ENCODE measurements at regions not wholly inside any gene's neighbourhood (a gene's known extent, or its start where the extent isn't known, plus 50 kb on each side); places are given as distances from the start of the nearest gene placed in this dataset.
"Not testable (repeated sequence)": the region's sequence is repeated elsewhere in the genome, so short reads cannot be mapped to it uniquely, and the experiment has no call there.

GRCh38 chr4:140220058-140220457 lies 66.1 kb upstream of the MAML3 start (continued):
- TF ChIP-seq CSRNP3 (CRISPR knock-in tag; IDR thresholded peaks at IDR 0.05): no peak

- ATAC-seq: no peak
- TF ChIP-seq TCF4 (CRISPR knock-in tag; IDR thresholded peaks at IDR 0.05; ENCODE audit: borderline replicate concordance) (no peak), ESRRG (CRISPR knock-in tag; IDR thresholded peaks at IDR 0.05) (no peak)
Observed at GRCh38 chr4:140219567-140219966, 65.6 kb upstream of the MAML3 start.

GRCh38 chr4:140219070-140219469 lies 65.1 kb upstream of the MAML3 start:
- ATAC-seq: not testable (repeated sequence)

GRCh38 chr4:140213749-140214148 lies 59.8 kb upstream of the MAML3 start:
- no peak for TF ChIP-seq SNAI2 (CRISPR knock-in tag; IDR thresholded peaks at IDR 0.05)
- TF ChIP-seq PPARA (CRISPR knock-in tag; IDR thresholded peaks at IDR 0.05; ENCODE audit: borderline replicate concordance): no peak
- TF ChIP-seq ZFP30 (CRISPR knock-in tag; IDR thresholded peaks at IDR 0.05): no peak
- no peak for TF ChIP-seq ARNTL (CRISPR knock-in tag; IDR thresholded peaks at IDR 0.05; ENCODE audit: borderline replicate concordance, low read depth)
- TF ChIP-seq GLIS3 (CRISPR knock-in tag; IDR thresholded peaks at IDR 0.05): no peak
- no peak for TF ChIP-seq ZFP3 (CRISPR knock-in tag; IDR thresholded peaks at IDR 0.05)
- TF ChIP-seq RARB (CRISPR knock-in tag; IDR thresholded peaks at IDR 0.05): no peak
- no peak for TF ChIP-seq ZNF8 (CRISPR knock-in tag; IDR thresholded peaks at IDR 0.05)
- no peak for TF ChIP-seq TCF4 (CRISPR knock-in tag; IDR thresholded peaks at IDR 0.05; ENCODE audit: borderline replicate concordance)
- no peak for TF ChIP-seq BACH2 (CRISPR knock-in tag; IDR thresholded peaks at IDR 0.05; ENCODE audit: borderline replicate concordance)
- no peak for TF ChIP-seq PATZ1 (CRISPR knock-in tag; IDR thresholded peaks at IDR 0.05; ENCODE audit: borderline replicate concordance)
- no peak for TF ChIP-seq TSHZ2 (CRISPR knock-in tag; IDR thresholded peaks at IDR 0.05)
- TF ChIP-seq ISL1 (CRISPR knock-in tag; IDR thresholded peaks at IDR 0.05): no peak
- TF ChIP-seq CSRNP3 (CRISPR knock-in tag; IDR thresholded peaks at IDR 0.05): no peak
- TF ChIP-seq ZNF565 (CRISPR knock-in tag; conservative IDR thresholded peaks at IDR 0.05; ENCODE audit: low read depth): no peak
- peak; percentile 27; the same call in 1 of the 3 replicates for ATAC-seq

- no peak for ATAC-seq
- TF ChIP-seq PATZ1 (CRISPR knock-in tag; IDR thresholded peaks at IDR 0.05; ENCODE audit: borderline replicate concordance): no peak
- TF ChIP-seq ZC3H10 (CRISPR knock-in tag; IDR thresholded peaks at IDR 0.05): no peak
Observed at GRCh38 chr4:140213116-140213515, 59.1 kb upstream of the MAML3 start.
